Epithelial cell of esophagus (primary cell): ENCODE measurements at regions not wholly inside any gene's neighbourhood (a gene's known extent, or its start where the extent isn't known, plus 50 kb on each side); places are given as distances from the start of the nearest gene placed in this dataset.

Source experiments
- DNase-seq: peaks from one replicate; pipeline ENCODE4 v3.0.0; 2010; ENCODE audit warnings: low read depth
- H3K4me3 ChIP-seq: 2 replicates; pipeline ENCODE4 v1.5.1; 2011; ENCODE audit warnings: mild to moderate bottlenecking, low read length, control low read depth
- CTCF ChIP-seq: IDR thresholded peaks from 2 replicates; pipeline ENCODE4 v1.5.1; 2011; ENCODE audit warnings: low read depth, mild to moderate bottlenecking, low read length, control low read depth, inconsistent platforms; ENCODE audit not compliant: insufficient read depth; ENCODE audit errors: missing control alignments

GRCh38 chr10:84990713-84991112, 662.3 kb downstream of the CCSER2 start:
- no peak for TF ChIP-seq CTCF
- DNase-seq: no peak
- H3K4me3 ChIP-seq: no peak overlapping the region

GRCh38 chr10:84991301-84991700, 662.9 kb downstream of the CCSER2 start:
- DNase-seq: no peak
- no peak for TF ChIP-seq CTCF
- H3K4me3 ChIP-seq: no peak overlapping the region

- no peak overlapping the region for H3K4me3 ChIP-seq
- DNase-seq: no peak
- no peak for TF ChIP-seq CTCF
These were observed 665.1 kb downstream of the CCSER2 start for GRCh38 chr10:84993251-84994035.

GRCh38 chr10:84994722-84995121, 666.3 kb downstream of the CCSER2 start:
- no peak for TF ChIP-seq CTCF
- no peak overlapping the region for H3K4me3 ChIP-seq
- DNase-seq: no peak

GRCh38 chr10:84996580-84996979, 668.2 kb downstream of the CCSER2 start:
- TF ChIP-seq CTCF: no peak
- no peak for DNase-seq
- H3K4me3 ChIP-seq: no peak overlapping the region

GRCh38 chr10:84997870-84998269, 669.5 kb downstream of the CCSER2 start:
- TF ChIP-seq CTCF: no peak
- DNase-seq: no peak
- H3K4me3 ChIP-seq: no peak overlapping the region

GRCh38 chr10:84999929-85000328, 671.5 kb downstream of the CCSER2 start:
- H3K4me3 ChIP-seq: no peak overlapping the region
- DNase-seq: no peak
- TF ChIP-seq CTCF: no peak
